HG03280 (cell line): ENCODE measurements at regions not wholly inside any gene's neighbourhood (a gene's known extent, or its start where the extent isn't known, plus 50 kb on each side); places are given as distances from the start of the nearest gene placed in this dataset.
"Not testable (repeated sequence)": the region's sequence is repeated elsewhere in the genome, so short reads cannot be mapped to it uniquely, and the experiment has no call there.

Experiments used
- ATAC-seq: cut with Tn5 transposase; IDR thresholded peaks from one replicate; pipeline ENCODE4 v1.9.1; 2021; ENCODE audit warnings: mild to moderate bottlenecking, moderate library complexity; ENCODE audit not compliant: unreplicated experiment

GRCh38 chr2:208607694-208608093 lies 201.1 kb downstream of the PTH2R start:
- no peak for ATAC-seq

GRCh38 chr2:208608122-208608835 lies 201.7 kb downstream of the PTH2R start:
- ATAC-seq = no peak

DNA sequence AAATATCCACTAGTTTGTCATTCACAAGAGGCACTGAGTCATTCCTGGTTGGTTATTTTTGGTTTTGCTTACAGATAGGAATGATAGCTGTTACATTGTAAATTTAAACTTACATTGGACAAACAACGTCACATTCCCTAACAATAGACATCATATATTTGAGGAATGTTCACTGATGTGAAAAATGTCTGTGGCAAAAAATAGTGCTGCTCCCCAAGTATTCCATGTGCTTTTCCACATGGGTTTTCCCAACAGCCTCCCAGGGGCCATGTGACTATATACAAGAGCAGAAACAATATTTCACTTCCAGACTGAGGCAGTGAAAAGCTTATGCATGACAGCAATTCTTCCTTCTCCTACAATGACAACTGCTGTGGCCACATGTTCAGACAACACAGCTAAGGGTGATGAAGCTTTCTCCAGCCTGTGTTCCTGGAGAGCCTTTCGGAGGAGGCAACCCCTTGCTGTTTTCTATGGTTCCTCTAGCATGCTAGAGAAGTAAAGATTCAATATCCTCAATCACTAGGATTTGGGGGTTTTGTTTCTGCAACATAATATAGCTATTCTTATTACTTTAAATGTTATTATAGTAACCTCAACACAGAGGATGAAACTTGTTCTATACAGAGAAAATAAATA lies 202.7 kb downstream of the PTH2R start:
- ATAC-seq = no peak

- ATAC-seq = not testable (repeated sequence)
These were observed 209.1 kb downstream of the PTH2R start for GRCh38 chr2:208615675-208616074.

GRCh38 chr2:208618220-208618619 lies 211.6 kb downstream of the PTH2R start:
- ATAC-seq = no peak

DNA sequence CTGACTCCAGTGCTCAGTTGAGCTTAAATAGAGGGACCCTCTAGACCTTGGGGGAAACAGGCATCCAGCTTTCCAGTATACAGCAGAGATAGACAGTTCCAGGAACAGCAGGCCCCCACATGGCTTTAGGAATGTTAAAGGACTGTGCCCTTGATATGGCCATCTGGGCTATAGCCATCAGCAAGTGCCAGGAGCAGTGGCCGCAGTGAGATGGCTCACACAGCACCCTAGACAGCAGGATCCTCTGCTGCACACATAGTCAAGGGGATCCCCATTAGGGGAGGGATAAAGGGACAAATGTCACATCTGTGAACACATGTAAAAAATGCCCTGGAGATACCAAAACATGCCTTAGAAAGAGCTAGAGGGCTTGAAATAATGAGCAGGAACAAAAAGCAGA lies 213.4 kb downstream of the PTH2R start:
- no peak for ATAC-seq

- no peak for ATAC-seq
These were observed 213.9 kb downstream of the PTH2R start for GRCh38 chr2:208620487-208620978.

DNA sequence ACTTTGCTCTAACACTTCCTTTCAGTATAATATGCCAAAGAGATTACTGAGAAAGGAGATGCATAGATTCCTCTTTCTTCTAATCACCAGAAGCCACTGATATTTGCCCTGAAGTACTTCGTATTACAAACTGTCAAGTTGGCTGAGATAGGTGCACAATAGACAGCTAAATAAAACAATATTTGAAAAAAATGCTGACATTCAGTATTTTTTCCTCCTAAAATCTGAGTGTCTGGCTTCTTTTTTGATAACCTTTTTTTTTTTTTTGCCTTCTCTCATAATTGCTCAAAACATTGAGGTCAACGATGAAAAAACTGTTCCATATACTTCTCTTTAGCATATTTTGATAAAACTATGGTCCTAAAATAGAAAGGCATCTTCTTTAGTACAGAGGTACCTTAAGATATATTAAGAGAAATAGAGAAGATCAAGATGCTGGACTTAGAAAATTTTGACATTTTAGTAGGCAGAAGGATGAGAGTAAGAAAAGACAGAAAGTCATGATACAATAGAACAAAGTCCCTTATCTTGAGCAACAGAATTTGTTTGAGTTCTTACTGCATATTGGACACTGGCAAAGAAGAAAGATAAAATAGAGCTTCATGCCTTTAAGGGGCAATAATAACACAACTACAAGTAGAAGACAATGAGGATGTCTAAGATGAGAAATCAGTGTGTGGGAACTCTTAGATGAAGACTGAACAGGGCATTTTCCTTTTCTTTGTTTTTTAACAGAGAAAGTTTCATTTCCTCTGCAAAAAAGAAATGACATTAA lies 220.7 kb downstream of the PTH2R start:
- no peak for ATAC-seq

- ATAC-seq = no peak
These were observed 221.3 kb downstream of the PTH2R start for GRCh38 chr2:208627916-208628315.

DNA sequence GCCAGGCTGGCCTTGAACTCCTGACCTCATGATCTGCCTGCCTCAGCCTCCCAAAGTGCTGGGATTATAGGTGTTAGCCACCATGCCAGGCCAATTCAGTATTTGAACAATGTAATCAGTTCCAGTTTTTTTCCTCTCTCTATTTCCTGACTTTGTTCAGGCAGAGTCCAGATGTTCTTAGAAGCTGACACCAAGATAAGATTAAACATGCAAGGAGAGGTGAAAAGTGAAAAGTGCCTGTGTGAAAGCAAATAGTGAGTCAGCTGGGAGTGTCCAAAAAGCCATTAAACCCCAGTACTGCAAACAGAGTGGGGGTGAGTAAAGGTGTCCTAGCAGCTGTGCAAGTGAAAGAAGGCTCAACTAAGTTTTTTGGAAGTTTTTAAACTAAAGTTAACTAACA lies 231.5 kb downstream of the PTH2R start:
- ATAC-seq = no peak

DNA sequence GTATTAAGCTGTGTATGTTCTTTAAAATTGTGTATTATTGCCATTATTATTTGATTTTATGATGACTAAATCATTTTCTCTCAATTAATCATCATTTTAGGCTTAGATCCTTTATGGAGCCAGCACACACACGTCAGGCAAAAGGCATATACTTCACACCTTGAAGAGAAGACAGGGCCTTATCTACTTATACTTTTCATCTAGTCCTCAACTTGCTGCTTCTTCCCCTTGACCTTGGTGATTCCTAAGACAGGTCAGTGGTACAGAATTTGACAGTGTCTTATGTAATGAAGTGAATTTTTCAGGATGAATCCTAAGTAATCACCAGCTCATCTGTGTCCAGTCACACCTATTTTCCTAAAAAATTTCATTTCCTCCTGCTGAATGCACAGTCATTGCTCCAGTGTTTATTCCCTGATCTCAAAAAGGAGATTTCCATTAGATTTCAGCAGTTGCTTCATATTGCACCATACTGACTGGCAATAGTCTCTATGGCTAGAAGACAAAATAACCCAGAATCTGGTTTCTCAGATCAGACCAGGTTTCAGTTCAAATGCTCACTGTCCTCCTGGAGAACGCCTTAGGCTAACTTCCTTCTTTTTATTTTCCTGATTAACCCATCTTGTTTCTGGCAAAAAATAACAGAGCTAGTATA lies 235.7 kb downstream of the PTH2R start:
- no peak for ATAC-seq

GRCh38 chr2:208643145-208643544 lies 236.6 kb downstream of the PTH2R start:
- no peak for ATAC-seq

DNA sequence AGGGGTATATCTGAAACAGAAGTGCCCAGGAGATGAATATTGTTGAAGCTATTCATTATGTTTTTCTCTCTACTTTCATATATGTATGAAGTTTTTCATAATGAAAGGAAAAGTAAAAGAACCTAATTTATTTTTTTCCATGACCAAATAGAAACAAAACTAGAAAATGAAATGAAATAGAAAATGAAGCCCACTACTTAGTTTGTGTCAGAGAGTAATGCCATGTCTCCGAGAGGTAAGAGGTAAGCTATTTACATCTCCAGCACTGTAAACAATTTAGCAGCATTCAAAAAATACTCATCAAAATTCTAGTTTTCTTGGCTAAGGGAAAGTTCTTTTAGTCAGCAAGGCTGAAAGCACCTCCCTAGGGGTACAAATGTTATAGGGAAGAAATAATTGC lies 238.6 kb downstream of the PTH2R start:
- no peak for ATAC-seq

GRCh38 chr2:208648368-208648767 lies 241.8 kb downstream of the PTH2R start:
- no peak for ATAC-seq

DNA sequence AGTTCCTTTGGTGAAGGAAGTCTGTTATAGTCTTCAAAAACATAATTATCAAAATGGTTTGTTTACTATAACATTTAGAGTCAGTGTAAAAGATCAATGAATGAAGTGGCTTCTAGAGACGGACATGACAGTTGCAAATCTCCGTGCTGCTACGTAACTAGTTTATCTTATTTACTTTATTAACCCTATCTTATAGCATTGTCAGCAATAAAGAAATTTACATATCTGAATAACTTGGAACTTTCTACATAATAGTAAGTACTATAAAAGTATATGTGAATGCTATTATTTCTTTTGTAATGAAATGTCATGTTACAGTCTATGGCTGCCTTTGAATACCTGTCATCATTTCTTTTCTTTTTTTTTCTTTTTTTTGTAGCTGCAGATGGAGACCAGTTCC lies 246.8 kb downstream of the PTH2R start:
- no peak for ATAC-seq

- ATAC-seq = no peak
These were observed 247.5 kb downstream of the PTH2R start for GRCh38 chr2:208654056-208654455.

GRCh38 chr2:208657468-208657867 lies 250.9 kb downstream of the PTH2R start:
- ATAC-seq = no peak

DNA sequence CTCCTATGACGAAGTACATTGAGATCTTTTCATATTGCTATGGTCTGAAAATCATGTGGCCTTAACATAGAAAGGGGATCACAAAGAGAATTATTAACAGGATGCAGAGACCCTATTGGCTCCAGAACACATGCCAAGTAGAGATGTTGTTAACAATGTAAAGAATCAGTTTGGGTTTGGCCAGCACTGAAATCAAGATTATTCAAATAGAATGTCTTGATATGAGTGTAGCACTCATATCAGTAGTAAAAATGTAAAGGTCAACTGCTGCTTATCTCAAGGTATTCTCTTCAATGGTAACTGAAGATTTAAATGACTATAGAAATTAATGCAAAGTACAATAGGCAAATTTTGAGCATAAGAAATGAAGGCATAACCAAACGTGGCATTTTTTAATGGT lies 262.8 kb downstream of the PTH2R start:
- no peak for ATAC-seq

DNA sequence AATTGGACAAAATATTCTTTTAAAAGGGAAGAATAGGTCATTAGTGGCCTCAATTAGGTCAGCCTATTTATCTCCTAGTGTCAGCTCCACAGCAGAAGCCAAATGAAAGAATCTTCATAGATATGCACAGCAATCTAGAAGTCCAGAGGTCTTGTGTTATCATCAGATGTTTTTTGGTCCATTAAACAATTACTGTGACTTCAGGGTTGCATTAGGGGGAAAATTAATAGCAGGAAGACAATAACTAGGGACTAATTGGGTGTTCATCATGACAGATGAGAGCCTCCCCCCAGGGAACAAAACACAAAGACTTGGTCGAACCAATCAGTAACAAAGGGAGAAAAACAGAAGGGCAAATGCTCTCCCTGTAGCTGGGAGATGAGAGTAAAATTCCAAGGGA lies 264.7 kb downstream of the PTH2R start:
- ATAC-seq = no peak

- ATAC-seq = no peak
These were observed 265.5 kb downstream of the PTH2R start for GRCh38 chr2:208671886-208672680.
